Skin epidermis (tissue), 12 donors: ENCODE measurements at regions not wholly inside any gene's neighbourhood (a gene's known extent, or its start where the extent isn't known, plus 50 kb on each side); places are given as distances from the start of the nearest gene placed in this dataset.

Experiments
- H3K27ac ChIP-seq, 21 experiments: fragments of 200-600 bp; sonication (generic) in 11 of 21; one replicate each; pipeline ENCODE4 v1.5.0; 2020; ENCODE audit warnings: mild to moderate bottlenecking in 3 of 21, inconsistent platforms in 2 of 21, moderate library complexity in 2 of 21
- H3K4me3 ChIP-seq, 7 experiments: fragments of 200-600 bp; sonication (generic) in 2 of 7; one replicate each; pipeline ENCODE4 v1.5.0; 2020; ENCODE audit warnings: inconsistent platforms in 2 of 7, mild to moderate bottlenecking in 2 of 7, moderate library complexity in 1 of 7

DNA sequence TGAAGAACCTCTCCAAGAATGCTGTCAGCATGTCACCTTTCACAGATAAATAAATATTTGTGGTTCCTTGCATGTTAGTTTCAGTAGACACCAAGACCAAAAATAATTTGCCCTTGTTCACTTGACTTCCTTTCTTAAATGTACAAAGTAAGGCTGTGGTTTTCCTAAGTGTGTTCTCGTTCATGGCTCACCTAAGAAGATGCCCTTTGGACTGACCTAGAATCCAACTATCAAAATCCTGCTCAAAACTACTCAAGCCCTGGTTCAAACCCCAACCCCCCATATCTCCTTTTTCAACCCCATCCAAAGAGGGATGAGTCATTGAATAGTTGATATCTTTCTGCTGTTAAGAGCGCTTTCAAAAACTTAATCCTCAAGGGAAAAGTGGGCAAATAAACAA is 247.8 kb upstream of the ZNF507 start:
- Histone ChIP-seq H3K27ac (no peak overlapping the region), H3K4me3 (no peak overlapping the region)

- Histone ChIP-seq H3K4me3 (no peak overlapping the region), H3K27ac (no peak overlapping the region)
Observed at GRCh38 chr19:32098968-32099367, 246.4 kb upstream of the ZNF507 start.

GRCh38 chr19:32101206-32101605 is 244.2 kb upstream of the ZNF507 start:
- no peak overlapping the region for H3K4me3 ChIP-seq

DNA sequence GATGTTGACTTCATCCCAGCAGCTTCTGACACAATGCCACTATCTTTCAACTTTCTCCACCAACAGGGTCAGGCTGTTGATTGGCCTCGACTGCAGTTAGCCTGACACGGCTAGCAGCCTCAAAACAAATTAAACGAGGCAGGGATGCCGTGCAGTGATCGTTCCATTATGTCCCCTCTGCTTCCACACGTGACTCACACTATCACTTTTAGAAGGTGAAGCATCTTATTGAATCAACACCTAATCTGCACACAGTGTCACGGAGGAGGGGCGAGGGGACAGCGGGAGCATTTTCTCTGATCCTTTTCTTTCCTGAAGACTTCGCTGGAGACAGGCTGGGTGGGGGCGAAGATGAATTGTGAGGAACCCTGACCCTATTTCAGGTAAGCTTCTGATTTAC is 241.9 kb upstream of the ZNF507 start:
- Histone ChIP-seq H3K4me3 (no peak overlapping the region), H3K27ac (no peak overlapping the region)

More at GRCh38 chr19:32101206-32101605, 244.2 kb upstream of the ZNF507 start:
- no peak overlapping the region for H3K27ac ChIP-seq

- no peak overlapping the region for H3K27ac ChIP-seq
- no peak overlapping the region for H3K4me3 ChIP-seq
Observed at GRCh38 chr19:32104153-32104849, 241.1 kb upstream of the ZNF507 start.

- H3K27ac ChIP-seq = no peak overlapping the region
- H3K4me3 ChIP-seq = no peak overlapping the region
Observed at GRCh38 chr19:32104850-32105235, 240.6 kb upstream of the ZNF507 start.

GRCh38 chr19:32105527-32106310 is 239.7 kb upstream of the ZNF507 start:
- Histone ChIP-seq H3K27ac (peak overlapping the region in 3 of 21 experiments; percentile 29 to 65 (median 46)), H3K4me3 (no peak overlapping the region)

GRCh38 chr19:32122258-32122657 is 223.2 kb upstream of the ZNF507 start:
- Histone ChIP-seq H3K27ac (no peak overlapping the region), H3K4me3 (no peak overlapping the region)

GRCh38 chr19:32123355-32123940 is 222.0 kb upstream of the ZNF507 start:
- Histone ChIP-seq H3K4me3 (no peak overlapping the region), H3K27ac (no peak overlapping the region)

DNA sequence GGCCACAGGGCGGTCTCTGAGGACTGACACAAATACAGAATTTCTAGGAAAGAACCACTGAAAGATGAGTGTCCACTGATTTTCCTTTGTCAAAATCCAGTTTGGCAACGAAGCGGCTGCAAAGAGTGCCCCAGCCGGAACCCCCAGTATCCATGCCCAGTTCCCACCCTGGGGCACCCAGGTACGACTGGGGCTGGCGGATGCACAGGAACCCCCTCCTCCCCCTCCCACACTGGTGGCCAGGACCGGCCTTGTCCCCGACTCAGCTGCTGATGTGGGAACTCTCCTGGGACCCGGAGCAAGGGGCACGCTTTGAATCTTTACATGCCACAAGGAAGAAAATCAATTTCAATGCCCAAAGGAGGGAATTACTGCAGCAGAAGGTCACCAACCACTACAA is 220.8 kb upstream of the ZNF507 start:
- peak overlapping the region in 1 of 21 experiments; percentile 87 for H3K27ac ChIP-seq
- no peak overlapping the region for H3K4me3 ChIP-seq

GRCh38 chr19:32129141-32129540 is 216.3 kb upstream of the ZNF507 start:
- Histone ChIP-seq H3K4me3 (no peak overlapping the region), H3K27ac (peak overlapping the region in 6 of 21 experiments; percentile 7 to 81 (median 60))

GRCh38 chr19:32130332-32130731 is 215.1 kb upstream of the ZNF507 start:
- no peak overlapping the region for H3K4me3 ChIP-seq
- peak overlapping the region in 3 of 21 experiments; percentile 40 to 81 (median 68) for H3K27ac ChIP-seq

DNA sequence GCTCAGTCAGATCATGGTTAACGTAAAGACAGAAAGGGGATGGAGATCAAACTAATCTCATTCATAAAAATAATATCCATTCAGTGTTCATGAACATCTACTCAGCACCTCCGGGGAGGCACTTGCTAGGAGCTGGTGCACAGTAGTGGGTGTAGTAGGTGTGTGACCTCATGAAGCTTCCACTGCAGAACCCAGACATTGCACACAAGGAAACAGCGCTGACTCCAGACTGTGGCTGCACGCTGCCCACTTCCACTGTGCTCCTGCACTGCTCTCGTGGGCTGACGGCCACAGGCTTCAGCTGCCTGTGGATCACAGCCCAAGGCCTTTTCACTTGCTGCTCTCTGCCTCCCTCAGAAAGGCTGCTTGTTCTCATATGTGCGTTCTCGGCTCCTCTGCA is 214.4 kb upstream of the ZNF507 start:
- Histone ChIP-seq H3K4me3 (no peak overlapping the region), H3K27ac (peak overlapping the region in 4 of 21 experiments; percentile 25 to 56 (median 32))

- H3K27ac ChIP-seq = no peak overlapping the region
- no peak overlapping the region for H3K4me3 ChIP-seq
Observed at GRCh38 chr19:32138416-32138815, 207.0 kb upstream of the ZNF507 start.

DNA sequence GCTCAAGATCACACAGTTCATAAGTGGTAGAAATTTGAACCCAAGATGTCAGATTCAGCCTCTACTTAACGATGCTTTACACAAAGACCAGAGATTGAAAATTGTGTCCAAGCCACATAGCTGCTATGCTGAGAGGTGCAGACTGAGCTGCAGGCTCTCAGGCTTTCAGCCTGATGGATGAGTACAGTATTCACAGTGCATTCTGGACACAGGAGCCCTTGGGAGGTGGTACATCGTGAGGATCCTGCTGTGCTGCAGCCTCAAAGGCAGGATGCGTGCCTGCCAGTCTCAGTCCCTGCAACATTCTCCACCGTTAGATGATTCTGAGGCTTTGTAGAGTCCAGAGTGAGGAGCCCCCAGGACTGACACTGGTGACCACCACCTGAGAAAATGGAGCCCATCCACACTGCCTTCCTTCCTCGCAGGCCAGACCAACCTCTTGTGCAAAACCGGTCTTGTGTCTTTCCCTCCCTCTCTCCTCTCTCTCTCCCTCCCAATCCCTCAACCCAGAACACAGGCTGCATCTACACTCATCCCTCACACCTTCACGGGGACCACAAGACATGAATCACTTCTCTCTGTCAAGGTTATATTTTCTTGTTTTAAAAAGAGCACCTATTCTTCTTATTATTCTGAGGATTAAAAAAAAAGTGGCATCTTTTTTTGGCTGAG is 203.4 kb upstream of the ZNF507 start:
- H3K27ac ChIP-seq = no peak overlapping the region
- no peak overlapping the region for H3K4me3 ChIP-seq

GRCh38 chr19:32146664-32147063 is 198.7 kb upstream of the ZNF507 start:
- Histone ChIP-seq H3K27ac (no peak overlapping the region), H3K4me3 (no peak overlapping the region)

DNA sequence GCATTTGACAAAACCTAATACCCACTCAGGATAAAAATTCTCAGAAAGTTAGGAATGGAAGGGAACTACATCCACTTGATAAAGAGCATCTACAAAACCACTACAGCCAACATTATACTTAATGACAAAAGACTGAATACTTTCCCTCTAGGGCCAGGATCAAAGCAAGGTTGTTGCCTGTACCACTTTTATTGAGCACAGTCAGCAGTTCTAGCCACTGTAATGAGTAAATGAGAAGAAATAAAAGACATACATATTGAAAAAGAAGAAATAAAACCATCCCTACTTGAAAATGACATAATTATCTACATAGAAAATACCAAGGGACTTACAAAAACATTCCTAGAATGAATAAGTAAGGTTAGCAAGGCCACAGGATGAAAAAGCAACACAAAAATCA is 194.8 kb upstream of the ZNF507 start:
- H3K27ac ChIP-seq = no peak overlapping the region
- H3K4me3 ChIP-seq = no peak overlapping the region

- Histone ChIP-seq H3K27ac (no peak overlapping the region), H3K4me3 (no peak overlapping the region)
Observed at GRCh38 chr19:32154418-32154817, 191.0 kb upstream of the ZNF507 start.

- H3K27ac ChIP-seq = no peak overlapping the region
- H3K4me3 ChIP-seq = no peak overlapping the region
Observed at GRCh38 chr19:32164384-32164992, 180.9 kb upstream of the ZNF507 start.

GRCh38 chr19:32165141-32165540 is 180.3 kb upstream of the ZNF507 start:
- Histone ChIP-seq H3K4me3 (no peak overlapping the region), H3K27ac (no peak overlapping the region)
